WTC11 (cell line): ENCODE measurements at regions not wholly inside any gene's neighbourhood (a gene's known extent, or its start where the extent isn't known, plus 50 kb on each side); places are given as distances from the start of the nearest gene placed in this dataset.
A peak's percentile ranks its signal among the peaks of the same experiment; 100 is the strongest.

Experiments used
- ATAC-seq: fragments of 200-7000 bp; cut with Tn5 transposase; 2 replicates; pipeline ENCODE4 v1.10.0; 2021; ENCODE audit warnings: mild to moderate bottlenecking, moderate library complexity
- CTCF ChIA-PET: fragments of 300-600 bp; sonication (Branson Sonifier 250); formaldehyde crosslinking; loops from one replicate; lab custom pipeline; 2021; ENCODE audit warnings: antibody characterized with exemption; lab: Charles Lee
- POLR2A ChIA-PET: fragments of 350-600 bp; sonication (Branson Sonifier 250); formaldehyde crosslinking; loops from one replicate; lab custom pipeline; 2021; ENCODE audit warnings: antibody characterized with exemption; lab: Charles Lee
- DNase-seq: peaks from one replicate; pipeline ENCODE4 v3.0.0; 2021; ENCODE audit warnings: low spot score
- H3K27ac Mint-ChIP-seq: 2 replicates; pipeline ENCODE4 v1.8.0; 2021; ENCODE audit warnings: mixed read lengths
- H3K27me3 Mint-ChIP-seq: 2 replicates; pipeline ENCODE4 v1.8.0; 2021; ENCODE audit warnings: low read depth, mild to moderate bottlenecking, moderate library complexity, mixed read lengths
- H3K36me3 Mint-ChIP-seq: 2 replicates; pipeline ENCODE4 v1.8.0; 2021; ENCODE audit warnings: mixed read lengths
- H3K4me1 Mint-ChIP-seq: 2 replicates; pipeline ENCODE4 v1.8.0; 2022; ENCODE audit warnings: mixed read lengths
- H3K4me3 Mint-ChIP-seq: 2 replicates; pipeline ENCODE4 v1.8.0; 2021; ENCODE audit warnings: mild to moderate bottlenecking, moderate library complexity, mixed read lengths
- H3K9me3 Mint-ChIP-seq: 2 replicates; pipeline ENCODE4 v1.8.0; 2021; ENCODE audit warnings: mixed read lengths
- ESRRA ChIP-seq: sonication (generic); formaldehyde crosslinking; IDR thresholded peaks from 2 replicates; pipeline ENCODE4 v1.8.1; 2022; ENCODE audit warnings: mild to moderate bottlenecking, missing genetic modification reagents, borderline replicate concordance
- GRHL2 ChIP-seq: fragments of 250-450 bp; sonication (Bioruptor Pico); IDR thresholded peaks from 2 replicates; pipeline ENCODE4 v1.8.0; 2022; ENCODE audit warnings: mild to moderate bottlenecking, moderate library complexity; ENCODE audit not compliant: insufficient replicate concordance, severe bottlenecking
- HMGA2 ChIP-seq: fragments of 250-450 bp; sonication (Bioruptor Pico); IDR thresholded peaks from 2 replicates; pipeline ENCODE4 v1.4.0; 2021; ENCODE audit warnings: mild to moderate bottlenecking, moderate library complexity
- MYBL2 ChIP-seq: sonication (generic); formaldehyde crosslinking; IDR thresholded peaks from 2 replicates; pipeline ENCODE4 v1.8.1; 2023; ENCODE audit warnings: mild to moderate bottlenecking, moderate library complexity, missing genetic modification reagents
- NFYB ChIP-seq: sonication (generic); formaldehyde crosslinking; conservative IDR thresholded peaks from 2 replicates; pipeline ENCODE4 v1.8.0; 2022; ENCODE audit warnings: low read depth, missing genetic modification reagents
- NR1H2 ChIP-seq: sonication (generic); formaldehyde crosslinking; IDR thresholded peaks from 2 replicates; pipeline ENCODE4 v1.9.0; 2021; ENCODE audit warnings: mild to moderate bottlenecking, moderate library complexity, missing genetic modification reagents
- PRRX2 ChIP-seq: fragments of 250-450 bp; sonication (Bioruptor Pico); IDR thresholded peaks from 2 replicates; pipeline ENCODE4 v1.8.0; 2021; ENCODE audit warnings: mild to moderate bottlenecking
- SMAD4 ChIP-seq: sonication (generic); formaldehyde crosslinking; IDR thresholded peaks from 2 replicates; pipeline ENCODE4 v1.8.0; 2022; ENCODE audit warnings: mild to moderate bottlenecking, missing genetic modification reagents
- TEAD1 ChIP-seq: sonication (generic); formaldehyde crosslinking; IDR thresholded peaks from 2 replicates; pipeline ENCODE4 v1.8.0; 2022; ENCODE audit warnings: mild to moderate bottlenecking, missing genetic modification reagents
- ZNF121 ChIP-seq: sonication (generic); formaldehyde crosslinking; IDR thresholded peaks from 2 replicates; pipeline ENCODE4 v1.8.0; 2023; ENCODE audit warnings: missing genetic modification reagents
- ZNF232 ChIP-seq: sonication (generic); formaldehyde crosslinking; IDR thresholded peaks from 2 replicates; pipeline ENCODE4 v1.8.0; 2022; ENCODE audit warnings: mild to moderate bottlenecking, missing genetic modification reagents
- TF ChIP-seq, protein P1 (sequence below): sonication (generic); formaldehyde crosslinking; IDR thresholded peaks from 2 replicates; pipeline ENCODE4 v1.8.0; 2022; ENCODE audit warnings: mild to moderate bottlenecking, missing genetic modification reagents
- TF ChIP-seq, protein P2 (sequence below): sonication (generic); formaldehyde crosslinking; IDR thresholded peaks from 2 replicates; pipeline ENCODE4 v1.8.1; 2023; ENCODE audit warnings: mild to moderate bottlenecking, moderate library complexity, missing genetic modification reagents
- TF ChIP-seq, protein P3 (sequence below): fragments of 250-450 bp; sonication (Bioruptor Pico); IDR thresholded peaks from 2 replicates; pipeline ENCODE4 v1.8.0; 2021; ENCODE audit warnings: mild to moderate bottlenecking
- TF ChIP-seq, protein P4 (sequence below): sonication (generic); formaldehyde crosslinking; IDR thresholded peaks from 2 replicates; pipeline ENCODE4 v1.8.1; 2023; ENCODE audit warnings: mild to moderate bottlenecking, missing genetic modification reagents
- TF ChIP-seq, protein P5 (sequence below): sonication (generic); formaldehyde crosslinking; IDR thresholded peaks from 2 replicates; pipeline ENCODE4 v1.8.0; 2023; ENCODE audit warnings: missing genetic modification reagents
- TF ChIP-seq, protein P6 (sequence below): sonication (generic); formaldehyde crosslinking; IDR thresholded peaks from 2 replicates; pipeline ENCODE4 v1.8.1; 2023; ENCODE audit warnings: mild to moderate bottlenecking, missing genetic modification reagents, moderate library complexity
- TF ChIP-seq, protein P7 (sequence below): fragments of 250-450 bp; sonication (Bioruptor Pico); IDR thresholded peaks from 2 replicates; pipeline ENCODE4 v1.9.0; 2021; ENCODE audit warnings: mild to moderate bottlenecking, borderline replicate concordance

DNA sequence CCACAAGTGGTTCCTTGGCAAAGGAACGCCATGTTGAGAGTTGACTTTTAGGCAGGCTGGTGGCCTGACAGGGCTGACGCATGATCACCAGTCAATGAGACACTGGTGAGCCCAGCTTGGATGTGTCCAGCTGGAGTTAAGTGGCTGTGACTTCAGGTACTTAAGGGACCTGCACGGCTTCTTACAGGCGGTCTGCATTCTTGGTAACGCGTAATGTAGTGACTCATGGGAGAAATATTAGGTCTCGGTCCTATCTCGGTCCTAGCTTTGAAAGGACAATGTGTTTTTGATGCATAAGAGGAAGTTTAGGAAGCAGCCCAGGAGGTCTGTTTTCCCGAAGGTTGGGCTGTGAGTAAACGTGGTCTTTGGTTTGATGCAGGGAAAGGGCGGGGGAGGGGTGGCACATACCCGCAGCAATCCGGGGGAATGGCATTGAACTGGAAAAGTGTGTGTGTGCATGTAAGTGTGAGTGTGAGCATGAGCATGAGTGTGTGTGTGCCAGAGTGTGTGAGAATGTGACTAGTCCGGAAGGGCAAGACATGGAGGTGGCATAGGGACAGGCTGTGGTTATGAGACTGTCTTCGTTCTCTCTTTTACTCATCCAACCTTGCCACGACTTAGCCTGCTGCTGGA lies 55.3 kb downstream of the FAM43A start:
- TF ChIP-seq SMAD4 (no peak), MYBL2 (no peak), NFYB (CRISPR knock-in tag) (no peak), ESRRA (CRISPR knock-in tag) (no peak), ZNF121 (CRISPR knock-in tag) (no peak), NR1H2 (no peak), ZNF232 (CRISPR knock-in tag) (no peak), TEAD1 (CRISPR knock-in tag) (no peak), HMGA2 (CRISPR knock-in tag) (no peak), PRRX2 (no peak), GRHL2 (CRISPR knock-in tag) (no peak)
- TF ChIP-seq, protein P1, sequence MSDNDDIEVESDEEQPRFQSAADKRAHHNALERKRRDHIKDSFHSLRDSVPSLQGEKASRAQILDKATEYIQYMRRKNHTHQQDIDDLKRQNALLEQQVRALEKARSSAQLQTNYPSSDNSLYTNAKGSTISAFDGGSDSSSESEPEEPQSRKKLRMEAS: no peak
- TF ChIP-seq, protein P2, sequence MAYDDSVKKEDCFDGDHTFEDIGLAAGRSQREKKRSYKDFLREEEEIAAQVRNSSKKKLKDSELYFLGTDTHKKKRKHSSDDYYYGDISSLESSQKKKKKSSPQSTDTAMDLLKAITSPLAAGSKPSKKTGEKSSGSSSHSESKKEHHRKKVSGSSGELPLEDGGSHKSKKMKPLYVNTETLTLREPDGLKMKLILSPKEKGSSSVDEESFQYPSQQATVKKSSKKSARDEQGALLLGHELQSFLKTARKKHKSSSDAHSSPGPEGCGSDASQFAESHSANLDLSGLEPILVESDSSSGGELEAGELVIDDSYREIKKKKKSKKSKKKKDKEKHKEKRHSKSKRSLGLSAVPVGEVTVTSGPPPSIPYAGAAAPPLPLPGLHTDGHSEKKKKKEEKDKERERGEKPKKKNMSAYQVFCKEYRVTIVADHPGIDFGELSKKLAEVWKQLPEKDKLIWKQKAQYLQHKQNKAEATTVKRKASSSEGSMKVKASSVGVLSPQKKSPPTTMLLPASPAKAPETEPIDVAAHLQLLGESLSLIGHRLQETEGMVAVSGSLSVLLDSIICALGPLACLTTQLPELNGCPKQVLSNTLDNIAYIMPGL (CRISPR knock-in tag): no peak
- TF ChIP-seq, protein P3, sequence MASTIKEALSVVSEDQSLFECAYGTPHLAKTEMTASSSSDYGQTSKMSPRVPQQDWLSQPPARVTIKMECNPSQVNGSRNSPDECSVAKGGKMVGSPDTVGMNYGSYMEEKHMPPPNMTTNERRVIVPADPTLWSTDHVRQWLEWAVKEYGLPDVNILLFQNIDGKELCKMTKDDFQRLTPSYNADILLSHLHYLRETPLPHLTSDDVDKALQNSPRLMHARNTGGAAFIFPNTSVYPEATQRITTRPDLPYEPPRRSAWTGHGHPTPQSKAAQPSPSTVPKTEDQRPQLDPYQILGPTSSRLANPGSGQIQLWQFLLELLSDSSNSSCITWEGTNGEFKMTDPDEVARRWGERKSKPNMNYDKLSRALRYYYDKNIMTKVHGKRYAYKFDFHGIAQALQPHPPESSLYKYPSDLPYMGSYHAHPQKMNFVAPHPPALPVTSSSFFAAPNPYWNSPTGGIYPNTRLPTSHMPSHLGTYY: no peak
- TF ChIP-seq, protein P4, sequence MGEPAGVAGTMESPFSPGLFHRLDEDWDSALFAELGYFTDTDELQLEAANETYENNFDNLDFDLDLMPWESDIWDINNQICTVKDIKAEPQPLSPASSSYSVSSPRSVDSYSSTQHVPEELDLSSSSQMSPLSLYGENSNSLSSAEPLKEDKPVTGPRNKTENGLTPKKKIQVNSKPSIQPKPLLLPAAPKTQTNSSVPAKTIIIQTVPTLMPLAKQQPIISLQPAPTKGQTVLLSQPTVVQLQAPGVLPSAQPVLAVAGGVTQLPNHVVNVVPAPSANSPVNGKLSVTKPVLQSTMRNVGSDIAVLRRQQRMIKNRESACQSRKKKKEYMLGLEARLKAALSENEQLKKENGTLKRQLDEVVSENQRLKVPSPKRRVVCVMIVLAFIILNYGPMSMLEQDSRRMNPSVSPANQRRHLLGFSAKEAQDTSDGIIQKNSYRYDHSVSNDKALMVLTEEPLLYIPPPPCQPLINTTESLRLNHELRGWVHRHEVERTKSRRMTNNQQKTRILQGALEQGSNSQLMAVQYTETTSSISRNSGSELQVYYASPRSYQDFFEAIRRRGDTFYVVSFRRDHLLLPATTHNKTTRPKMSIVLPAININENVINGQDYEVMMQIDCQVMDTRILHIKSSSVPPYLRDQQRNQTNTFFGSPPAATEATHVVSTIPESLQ (CRISPR knock-in tag): no peak
- TF ChIP-seq, protein P5, sequence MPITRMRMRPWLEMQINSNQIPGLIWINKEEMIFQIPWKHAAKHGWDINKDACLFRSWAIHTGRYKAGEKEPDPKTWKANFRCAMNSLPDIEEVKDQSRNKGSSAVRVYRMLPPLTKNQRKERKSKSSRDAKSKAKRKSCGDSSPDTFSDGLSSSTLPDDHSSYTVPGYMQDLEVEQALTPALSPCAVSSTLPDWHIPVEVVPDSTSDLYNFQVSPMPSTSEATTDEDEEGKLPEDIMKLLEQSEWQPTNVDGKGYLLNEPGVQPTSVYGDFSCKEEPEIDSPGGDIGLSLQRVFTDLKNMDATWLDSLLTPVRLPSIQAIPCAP (CRISPR knock-in tag): no peak
- TF ChIP-seq, protein P6, sequence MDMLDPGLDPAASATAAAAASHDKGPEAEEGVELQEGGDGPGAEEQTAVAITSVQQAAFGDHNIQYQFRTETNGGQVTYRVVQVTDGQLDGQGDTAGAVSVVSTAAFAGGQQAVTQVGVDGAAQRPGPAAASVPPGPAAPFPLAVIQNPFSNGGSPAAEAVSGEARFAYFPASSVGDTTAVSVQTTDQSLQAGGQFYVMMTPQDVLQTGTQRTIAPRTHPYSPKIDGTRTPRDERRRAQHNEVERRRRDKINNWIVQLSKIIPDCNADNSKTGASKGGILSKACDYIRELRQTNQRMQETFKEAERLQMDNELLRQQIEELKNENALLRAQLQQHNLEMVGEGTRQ: no peak
- TF ChIP-seq, protein P7, sequence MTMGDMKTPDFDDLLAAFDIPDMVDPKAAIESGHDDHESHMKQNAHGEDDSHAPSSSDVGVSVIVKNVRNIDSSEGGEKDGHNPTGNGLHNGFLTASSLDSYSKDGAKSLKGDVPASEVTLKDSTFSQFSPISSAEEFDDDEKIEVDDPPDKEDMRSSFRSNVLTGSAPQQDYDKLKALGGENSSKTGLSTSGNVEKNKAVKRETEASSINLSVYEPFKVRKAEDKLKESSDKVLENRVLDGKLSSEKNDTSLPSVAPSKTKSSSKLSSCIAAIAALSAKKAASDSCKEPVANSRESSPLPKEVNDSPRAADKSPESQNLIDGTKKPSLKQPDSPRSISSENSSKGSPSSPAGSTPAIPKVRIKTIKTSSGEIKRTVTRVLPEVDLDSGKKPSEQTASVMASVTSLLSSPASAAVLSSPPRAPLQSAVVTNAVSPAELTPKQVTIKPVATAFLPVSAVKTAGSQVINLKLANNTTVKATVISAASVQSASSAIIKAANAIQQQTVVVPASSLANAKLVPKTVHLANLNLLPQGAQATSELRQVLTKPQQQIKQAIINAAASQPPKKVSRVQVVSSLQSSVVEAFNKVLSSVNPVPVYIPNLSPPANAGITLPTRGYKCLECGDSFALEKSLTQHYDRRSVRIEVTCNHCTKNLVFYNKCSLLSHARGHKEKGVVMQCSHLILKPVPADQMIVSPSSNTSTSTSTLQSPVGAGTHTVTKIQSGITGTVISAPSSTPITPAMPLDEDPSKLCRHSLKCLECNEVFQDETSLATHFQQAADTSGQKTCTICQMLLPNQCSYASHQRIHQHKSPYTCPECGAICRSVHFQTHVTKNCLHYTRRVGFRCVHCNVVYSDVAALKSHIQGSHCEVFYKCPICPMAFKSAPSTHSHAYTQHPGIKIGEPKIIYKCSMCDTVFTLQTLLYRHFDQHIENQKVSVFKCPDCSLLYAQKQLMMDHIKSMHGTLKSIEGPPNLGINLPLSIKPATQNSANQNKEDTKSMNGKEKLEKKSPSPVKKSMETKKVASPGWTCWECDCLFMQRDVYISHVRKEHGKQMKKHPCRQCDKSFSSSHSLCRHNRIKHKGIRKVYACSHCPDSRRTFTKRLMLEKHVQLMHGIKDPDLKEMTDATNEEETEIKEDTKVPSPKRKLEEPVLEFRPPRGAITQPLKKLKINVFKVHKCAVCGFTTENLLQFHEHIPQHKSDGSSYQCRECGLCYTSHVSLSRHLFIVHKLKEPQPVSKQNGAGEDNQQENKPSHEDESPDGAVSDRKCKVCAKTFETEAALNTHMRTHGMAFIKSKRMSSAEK (CRISPR knock-in tag): no peak
- H3K4me1 Mint-ChIP-seq: peaks cover 13% of the 10 kb centered on the region
- H3K9me3 Mint-ChIP-seq: no peaks in the 10 kb centered on the region
- H3K36me3 Mint-ChIP-seq: no peaks in the 10 kb centered on the region
- H3K4me3 Mint-ChIP-seq: no peak overlapping the region
- H3K27ac Mint-ChIP-seq: peak overlapping the region; percentile 30; the same call in 1 of the 2 replicates
- POLR2A ChIA-PET: no interaction called here
- DNase-seq (no peak), ATAC-seq (no peak)
- CTCF ChIA-PET: no interaction called here
- H3K27me3 Mint-ChIP-seq: no peaks in the 10 kb centered on the region
